ENCODE measurements at regions not wholly inside any gene's neighbourhood (a gene's known extent, or its start where the extent isn't known, plus 50 kb on each side); places are given as distances from the start of the nearest gene placed in this dataset.

GRCh38 chr15:29472901-29473445, 203.4 kb upstream of the NSMCE3 start:
- 73 to 86% methylated on average over 4 of the region's 4 CpGs for WGBS, 2 donors
- ATAC-seq (ENCODE audit: insufficient read depth, low FRiP score) (no peak), DNase-seq (no peak)
- H3K4me3 ChIP-seq: no peak overlapping the region
- no peak for TF ChIP-seq CTCF (IDR thresholded peaks at IDR 0.05; ENCODE audit: control extremely low read depth, extremely low read depth)
- no peaks in the 10 kb centered on the region for H3K27me3 ChIP-seq (ENCODE audit: control insufficient read depth in 3 of 3, insufficient read depth in 3 of 3, low read length in 2 of 3)
- H3K27ac ChIP-seq (ENCODE audit: low read depth in 1 of 2, low read length in 1 of 2): no peak overlapping the region
- H3K9me3 ChIP-seq (ENCODE audit: control insufficient read depth in 4 of 4, insufficient read depth in 3 of 4, low read length in 3 of 4): no peaks in the 10 kb centered on the region
- H3K9ac ChIP-seq (ENCODE audit: insufficient read depth in 1 of 2, low read length in 2 of 2): no peak overlapping the region
- no peaks in the 10 kb centered on the region for H3K36me3 ChIP-seq (ENCODE audit: control insufficient read depth in 4 of 4, insufficient read depth in 4 of 4, low read length in 4 of 4)
- peaks cover 0 to 9% (median 0%) of the 10 kb centered on the region in 5 donors for H3K4me1 ChIP-seq (ENCODE audit: control insufficient read depth in 5 of 5, insufficient read depth in 5 of 5, low read length in 5 of 5)

- 87 to 92% methylated on average over 4 of the region's 4 CpGs for WGBS, 2 donors
- H3K4me3 ChIP-seq: no peak overlapping the region
- no peak overlapping the region for H3K9ac ChIP-seq (ENCODE audit: insufficient read depth in 1 of 2, low read length in 2 of 2)
- no peaks in the 10 kb centered on the region for H3K9me3 ChIP-seq (ENCODE audit: control insufficient read depth in 4 of 4, insufficient read depth in 3 of 4, low read length in 3 of 4)
- no peaks in the 10 kb centered on the region for H3K27me3 ChIP-seq (ENCODE audit: control insufficient read depth in 3 of 3, insufficient read depth in 3 of 3, low read length in 2 of 3)
- DNase-seq (no peak), ATAC-seq (ENCODE audit: insufficient read depth, low FRiP score) (no peak)
- H3K36me3 ChIP-seq (ENCODE audit: control insufficient read depth in 4 of 4, insufficient read depth in 4 of 4, low read length in 4 of 4): no peaks in the 10 kb centered on the region
- H3K4me1 ChIP-seq (ENCODE audit: control insufficient read depth in 5 of 5, insufficient read depth in 5 of 5, low read length in 5 of 5): peaks cover 0 to 9% (median 0%) of the 10 kb centered on the region in 5 donors
- no peak overlapping the region for H3K27ac ChIP-seq (ENCODE audit: low read depth in 1 of 2, low read length in 1 of 2)
- TF ChIP-seq CTCF (IDR thresholded peaks at IDR 0.05; ENCODE audit: control extremely low read depth, extremely low read depth): no peak
Measured at GRCh38 chr15:29471757-29472156, 202.1 kb upstream of the NSMCE3 start.

GRCh38 chr15:29471306-29471705, 201.7 kb upstream of the NSMCE3 start:
- Histone ChIP-seq H3K27me3 (ENCODE audit: control insufficient read depth in 3 of 3, insufficient read depth in 3 of 3, low read length in 2 of 3) (no peaks in the 10 kb centered on the region), H3K9me3 (ENCODE audit: control insufficient read depth in 4 of 4, insufficient read depth in 3 of 4, low read length in 3 of 4) (no peaks in the 10 kb centered on the region), H3K9ac (ENCODE audit: insufficient read depth in 1 of 2, low read length in 2 of 2) (no peak overlapping the region), H3K27ac (ENCODE audit: low read depth in 1 of 2, low read length in 1 of 2) (no peak overlapping the region), H3K4me1 (ENCODE audit: control insufficient read depth in 5 of 5, insufficient read depth in 5 of 5, low read length in 5 of 5) (peaks cover 0 to 9% (median 0%) of the 10 kb centered on the region in 5 donors), H3K4me3 (no peak overlapping the region), H3K36me3 (ENCODE audit: control insufficient read depth in 4 of 4, insufficient read depth in 4 of 4, low read length in 4 of 4) (no peaks in the 10 kb centered on the region)
- no peak for TF ChIP-seq CTCF (IDR thresholded peaks at IDR 0.05; ENCODE audit: control extremely low read depth, extremely low read depth)
- ATAC-seq (ENCODE audit: insufficient read depth, low FRiP score): no peak
- DNase-seq: no peak
- 91 to 94% methylated on average over 13 of the region's 13 CpGs for WGBS, 2 donors

- ATAC-seq (ENCODE audit: insufficient read depth, low FRiP score) (no peak), DNase-seq (peak in 2 of 3 donors; percentile 12 to 52)
Measured at GRCh38 chr15:29470794-29471193, 201.2 kb upstream of the NSMCE3 start.

More at GRCh38 chr15:29470794-29471193, 201.2 kb upstream of the NSMCE3 start:
- Histone ChIP-seq H3K4me3 (no peak overlapping the region), H3K4me1 (ENCODE audit: control insufficient read depth in 5 of 5, insufficient read depth in 5 of 5, low read length in 5 of 5) (peaks cover 0 to 11% (median 0%) of the 10 kb centered on the region in 5 donors), H3K27me3 (ENCODE audit: control insufficient read depth in 3 of 3, insufficient read depth in 3 of 3, low read length in 2 of 3) (no peaks in the 10 kb centered on the region), H3K27ac (ENCODE audit: low read depth in 1 of 2, low read length in 1 of 2) (no peak overlapping the region), H3K9ac (ENCODE audit: insufficient read depth in 1 of 2, low read length in 2 of 2) (no peak overlapping the region), H3K9me3 (ENCODE audit: control insufficient read depth in 4 of 4, insufficient read depth in 3 of 4, low read length in 3 of 4) (no peaks in the 10 kb centered on the region), H3K36me3 (ENCODE audit: control insufficient read depth in 4 of 4, insufficient read depth in 4 of 4, low read length in 4 of 4) (no peaks in the 10 kb centered on the region)
- 41 to 49% methylated on average over 3 of the region's 3 CpGs for WGBS, 2 donors
- no peak for TF ChIP-seq CTCF (IDR thresholded peaks at IDR 0.05; ENCODE audit: control extremely low read depth, extremely low read depth)

Data from lung (tissue), 11 donors.